HG03095 (cell line): ENCODE measurements at regions not wholly inside any gene's neighbourhood (a gene's known extent, or its start where the extent isn't known, plus 50 kb on each side); places are given as distances from the start of the nearest gene placed in this dataset.
"Not testable (repeated sequence)": the region's sequence is repeated elsewhere in the genome, so short reads cannot be mapped to it uniquely, and the experiment has no call there.

Source experiments
- ATAC-seq: cut with Tn5 transposase; IDR thresholded peaks from one replicate; pipeline ENCODE4 v1.9.1; 2021; ENCODE audit warnings: moderate library complexity; ENCODE audit not compliant: unreplicated experiment

DNA sequence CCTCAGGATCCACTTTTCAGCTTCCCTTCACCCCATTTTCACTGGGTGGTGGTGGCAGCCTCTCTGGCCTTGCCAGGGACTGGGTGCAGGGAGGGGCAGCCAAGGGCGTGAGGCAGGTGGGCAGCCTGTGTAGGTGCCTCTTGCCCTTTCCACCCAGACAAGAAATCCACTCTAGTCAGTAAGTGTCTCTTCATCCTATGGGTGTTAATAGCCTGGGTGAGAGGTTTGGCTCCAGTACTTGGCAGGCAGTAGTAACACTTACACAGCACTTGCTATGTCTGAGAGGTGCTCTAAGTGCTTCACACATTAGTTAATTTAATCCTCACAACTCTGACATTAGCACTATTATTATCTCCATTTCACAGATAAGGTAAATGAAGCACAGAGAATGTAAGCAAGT lies 171.9 kb downstream of the EMP1 start:
- ATAC-seq, result no peak

DNA sequence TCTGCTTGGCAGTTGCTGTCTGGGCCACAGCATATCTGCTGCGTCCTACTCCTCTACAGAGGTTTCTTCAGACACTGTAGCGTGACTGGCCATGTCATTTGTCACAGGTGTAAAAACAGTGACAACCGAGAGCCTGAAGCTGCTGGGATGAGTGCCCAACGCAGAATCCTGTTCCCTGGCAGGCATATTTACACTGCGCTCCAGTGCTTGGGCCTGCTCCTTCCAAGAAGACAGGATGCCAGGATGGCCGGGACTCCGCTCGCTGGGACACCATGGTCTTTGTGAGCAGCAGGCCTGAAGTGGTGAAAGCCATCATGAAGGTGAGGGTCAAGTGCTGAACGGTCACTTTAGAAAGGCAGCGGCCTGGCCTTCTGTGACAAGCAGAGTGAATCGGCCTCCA lies 171.4 kb downstream of the EMP1 start:
- no peak for ATAC-seq

- no peak for ATAC-seq
Observed at GRCh38 chr12:13365748-13366366, 169.3 kb downstream of the EMP1 start.

- ATAC-seq, result peak; percentile 68
Observed at GRCh38 chr12:13362260-13362841, 165.8 kb downstream of the EMP1 start.

DNA sequence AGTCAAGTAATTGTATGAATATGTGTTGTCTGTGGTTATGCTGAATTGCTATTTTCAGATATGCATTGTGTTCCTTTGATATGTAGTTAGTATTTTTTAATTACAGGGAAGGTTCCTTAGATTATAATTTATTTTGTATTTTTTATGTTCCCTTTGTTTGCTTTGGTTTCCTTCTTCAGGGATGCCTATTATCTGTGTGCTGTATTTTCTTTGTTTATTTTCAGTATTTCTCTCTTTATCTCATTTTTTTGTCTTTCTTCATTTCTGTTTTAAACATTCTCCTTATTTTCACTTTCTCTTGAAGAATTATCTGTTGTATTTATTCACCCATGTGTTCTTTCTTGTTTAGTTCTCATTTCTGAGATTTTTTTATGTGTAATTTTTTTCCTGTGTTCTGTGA lies 163.1 kb downstream of the EMP1 start:
- no peak for ATAC-seq

DNA sequence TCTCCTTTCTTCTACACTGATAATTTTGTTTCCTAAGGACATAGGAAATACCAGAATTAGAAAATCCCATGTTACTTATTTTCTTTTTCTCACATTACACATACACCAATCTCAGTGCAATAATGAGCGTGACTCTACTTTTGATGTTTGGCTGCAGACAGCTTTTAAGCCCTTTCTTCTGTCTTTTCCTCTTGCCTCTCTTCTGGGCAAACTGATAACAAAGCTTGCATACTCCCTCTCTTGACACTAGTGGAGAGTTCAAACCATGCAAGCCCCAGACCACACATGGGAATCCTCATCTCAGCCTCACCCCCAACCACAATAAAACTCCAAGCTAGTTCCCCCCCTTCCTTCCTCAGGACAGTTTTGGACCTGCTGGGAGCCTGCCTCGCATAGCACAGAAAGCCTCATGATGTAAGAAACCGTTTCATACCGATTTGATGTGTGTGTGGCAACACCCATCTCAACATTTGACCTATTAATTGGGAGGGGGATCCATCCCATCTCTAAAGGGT lies 161.9 kb downstream of the EMP1 start:
- ATAC-seq, result no peak

- no peak for ATAC-seq
Observed at GRCh38 chr12:13350946-13351345, 154.4 kb downstream of the EMP1 start.

- ATAC-seq, result no peak
Observed at GRCh38 chr12:13350381-13350780, 153.9 kb downstream of the EMP1 start.

GRCh38 chr12:13348464-13348863 lies 151.9 kb downstream of the EMP1 start:
- no peak for ATAC-seq

DNA sequence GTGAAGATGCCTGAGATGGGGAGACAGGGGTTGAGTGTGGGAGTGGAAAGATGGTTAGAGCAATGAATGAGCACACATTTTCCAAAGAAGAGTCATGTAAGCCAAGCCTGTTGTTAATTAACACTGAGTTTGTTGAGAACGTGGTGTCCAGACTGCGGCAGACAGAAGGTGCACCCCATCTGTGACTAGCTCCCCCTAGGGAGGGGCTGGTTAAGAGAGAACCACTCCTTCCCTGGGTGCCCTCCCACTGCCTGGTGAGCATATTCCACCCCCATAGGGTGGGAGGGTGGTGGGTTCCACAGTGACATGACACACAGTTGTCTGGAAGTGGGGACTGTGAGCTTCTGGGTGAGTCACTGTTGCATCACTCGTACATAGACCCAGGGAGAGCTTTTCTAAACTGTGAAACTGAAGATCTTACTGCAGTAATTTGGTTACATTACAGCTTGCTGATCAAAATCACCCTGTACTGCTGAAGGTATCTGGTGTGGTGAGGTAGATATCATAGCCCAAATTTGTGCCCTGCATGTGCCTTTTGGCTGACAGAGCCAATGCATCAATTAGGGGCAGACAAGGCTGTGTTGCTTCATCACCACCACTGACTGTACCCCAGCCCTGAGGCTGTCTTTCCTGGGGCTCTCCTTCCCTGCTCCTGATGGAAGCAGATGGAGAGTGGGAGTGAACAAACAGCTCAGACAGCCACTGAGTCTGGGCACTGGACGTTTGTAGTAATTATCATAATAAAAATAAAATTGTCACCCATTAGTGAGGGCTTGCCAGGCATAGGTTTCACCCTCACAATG lies 150.9 kb downstream of the EMP1 start:
- ATAC-seq, result no peak

GRCh38 chr12:13345722-13346121 lies 149.2 kb downstream of the EMP1 start:
- ATAC-seq, result no peak

GRCh38 chr12:13343375-13343774 lies 146.8 kb downstream of the EMP1 start:
- ATAC-seq, result no peak

GRCh38 chr12:13342971-13343370 lies 146.4 kb downstream of the EMP1 start:
- ATAC-seq, result no peak

DNA sequence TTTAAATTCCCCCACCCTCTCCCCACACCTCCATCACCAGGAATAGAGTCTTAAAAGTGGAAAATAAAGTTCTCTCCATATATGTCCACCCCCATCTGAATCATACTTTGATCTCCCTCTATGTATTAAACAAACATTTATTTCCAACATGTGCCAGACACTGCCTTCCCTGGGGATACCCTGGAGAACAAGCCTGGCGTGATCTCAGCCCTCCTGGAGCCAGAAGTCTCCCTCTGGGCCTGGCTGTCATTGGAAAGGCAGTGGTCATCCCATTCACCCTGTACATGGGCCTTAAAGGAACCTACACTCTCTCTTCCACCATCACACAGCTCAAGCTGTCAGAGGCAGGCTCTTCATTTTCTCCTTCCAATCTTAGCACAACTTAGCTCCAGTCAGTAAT lies 143.6 kb downstream of the EMP1 start:
- ATAC-seq, result no peak

GRCh38 chr12:13339538-13339937 lies 143.0 kb downstream of the EMP1 start:
- ATAC-seq, result no peak

- no peak for ATAC-seq
Observed at GRCh38 chr12:13339091-13339490, 142.6 kb downstream of the EMP1 start.

GRCh38 chr12:13337791-13338190 lies 141.3 kb downstream of the EMP1 start:
- ATAC-seq, result no peak

GRCh38 chr12:13336216-13336615 lies 139.7 kb downstream of the EMP1 start:
- ATAC-seq, result no peak

- ATAC-seq, result no peak
Observed at GRCh38 chr12:13328535-13328934, 132.0 kb downstream of the EMP1 start.

GRCh38 chr12:13326076-13326475 lies 129.6 kb downstream of the EMP1 start:
- no peak for ATAC-seq

GRCh38 chr12:13325037-13325436 lies 128.5 kb downstream of the EMP1 start:
- ATAC-seq, result not testable (repeated sequence)
